ENCODE measurements at regions not wholly inside any gene's neighbourhood (a gene's known extent, or its start where the extent isn't known, plus 50 kb on each side); places are given as distances from the start of the nearest gene placed in this dataset.

DNA sequence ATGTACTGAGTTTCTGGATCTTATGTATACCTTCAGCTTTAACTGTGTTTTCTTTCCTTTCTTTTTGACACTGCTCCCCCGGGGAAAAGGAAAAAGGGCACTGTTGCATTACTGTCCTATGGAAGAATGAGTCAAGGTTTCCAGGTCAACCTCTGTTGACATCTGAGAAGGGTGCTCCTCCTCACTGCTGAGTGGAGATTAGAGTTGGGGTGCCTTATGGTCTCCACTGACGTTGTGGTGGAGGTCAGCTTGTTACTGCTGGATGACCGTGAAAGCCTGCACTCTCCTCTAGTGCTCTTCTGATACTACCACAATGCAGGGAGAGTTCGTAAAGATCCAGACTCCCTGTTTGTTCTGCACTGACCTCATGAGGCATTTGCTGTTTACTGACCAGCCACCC lies 252.1 kb upstream of the GRM7 start:
- no peak for ATAC-seq

GRCh38 chr3:6612034-6612616 lies 248.8 kb upstream of the GRM7 start:
- no peak for ATAC-seq
- TF ChIP-seq SNAI2 (CRISPR knock-in tag; IDR thresholded peaks at IDR 0.05) (no peak), TSHZ2 (CRISPR knock-in tag; IDR thresholded peaks at IDR 0.05) (no peak), ZFP30 (CRISPR knock-in tag; IDR thresholded peaks at IDR 0.05) (no peak), OSR1 (CRISPR knock-in tag; IDR thresholded peaks at IDR 0.05) (no peak), BACH2 (CRISPR knock-in tag; IDR thresholded peaks at IDR 0.05; ENCODE audit: borderline replicate concordance) (no peak), TOX (CRISPR knock-in tag; IDR thresholded peaks at IDR 0.05; ENCODE audit: borderline replicate concordance) (no peak), ISL1 (CRISPR knock-in tag; IDR thresholded peaks at IDR 0.05) (no peak), ZNF70 (CRISPR knock-in tag; IDR thresholded peaks at IDR 0.05) (no peak), ZC3H10 (CRISPR knock-in tag; IDR thresholded peaks at IDR 0.05) (no peak), CREB5 (CRISPR knock-in tag; IDR thresholded peaks at IDR 0.05; ENCODE audit: low read depth) (no peak), ZNF8 (CRISPR knock-in tag; IDR thresholded peaks at IDR 0.05) (no peak), GLIS3 (CRISPR knock-in tag; IDR thresholded peaks at IDR 0.05) (no peak), CSRNP3 (CRISPR knock-in tag; IDR thresholded peaks at IDR 0.05) (no peak)
- TF ChIP-seq, protein P1, sequence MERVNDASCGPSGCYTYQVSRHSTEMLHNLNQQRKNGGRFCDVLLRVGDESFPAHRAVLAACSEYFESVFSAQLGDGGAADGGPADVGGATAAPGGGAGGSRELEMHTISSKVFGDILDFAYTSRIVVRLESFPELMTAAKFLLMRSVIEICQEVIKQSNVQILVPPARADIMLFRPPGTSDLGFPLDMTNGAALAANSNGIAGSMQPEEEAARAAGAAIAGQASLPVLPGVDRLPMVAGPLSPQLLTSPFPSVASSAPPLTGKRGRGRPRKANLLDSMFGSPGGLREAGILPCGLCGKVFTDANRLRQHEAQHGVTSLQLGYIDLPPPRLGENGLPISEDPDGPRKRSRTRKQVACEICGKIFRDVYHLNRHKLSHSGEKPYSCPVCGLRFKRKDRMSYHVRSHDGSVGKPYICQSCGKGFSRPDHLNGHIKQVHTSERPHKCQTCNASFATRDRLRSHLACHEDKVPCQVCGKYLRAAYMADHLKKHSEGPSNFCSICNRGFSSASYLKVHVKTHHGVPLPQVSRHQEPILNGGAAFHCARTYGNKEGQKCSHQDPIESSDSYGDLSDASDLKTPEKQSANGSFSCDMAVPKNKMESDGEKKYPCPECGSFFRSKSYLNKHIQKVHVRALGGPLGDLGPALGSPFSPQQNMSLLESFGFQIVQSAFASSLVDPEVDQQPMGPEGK (CRISPR knock-in tag; IDR thresholded peaks at IDR 0.05; ENCODE audit: borderline replicate concordance), result no peak

More for the DNA sequence above, 252.1 kb upstream of the GRM7 start:
- TF ChIP-seq RARB (CRISPR knock-in tag; IDR thresholded peaks at IDR 0.05) (no peak), CSRNP3 (CRISPR knock-in tag; IDR thresholded peaks at IDR 0.05) (no peak), TCF4 (CRISPR knock-in tag; IDR thresholded peaks at IDR 0.05; ENCODE audit: borderline replicate concordance) (no peak), GLIS3 (CRISPR knock-in tag; IDR thresholded peaks at IDR 0.05) (no peak), CREB5 (CRISPR knock-in tag; IDR thresholded peaks at IDR 0.05; ENCODE audit: low read depth) (no peak), CSDC2 (CRISPR knock-in tag; IDR thresholded peaks at IDR 0.05) (no peak), ARNTL (CRISPR knock-in tag; IDR thresholded peaks at IDR 0.05; ENCODE audit: borderline replicate concordance, low read depth) (no peak), ZFP30 (CRISPR knock-in tag; IDR thresholded peaks at IDR 0.05) (no peak), ZNF8 (CRISPR knock-in tag; IDR thresholded peaks at IDR 0.05) (no peak), OSR1 (CRISPR knock-in tag; IDR thresholded peaks at IDR 0.05) (no peak), ZNF70 (CRISPR knock-in tag; IDR thresholded peaks at IDR 0.05) (no peak), ESRRG (CRISPR knock-in tag; IDR thresholded peaks at IDR 0.05) (no peak)
- TF ChIP-seq, protein P1 (CRISPR knock-in tag; IDR thresholded peaks at IDR 0.05; ENCODE audit: borderline replicate concordance), result no peak
